ENCODE measurements at regions not wholly inside any gene's neighbourhood (a gene's known extent, or its start where the extent isn't known, plus 50 kb on each side); places are given as distances from the start of the nearest gene placed in this dataset.
"Not testable (repeated sequence)": the region's sequence is repeated elsewhere in the genome, so short reads cannot be mapped to it uniquely, and the experiment has no call there.

DNA sequence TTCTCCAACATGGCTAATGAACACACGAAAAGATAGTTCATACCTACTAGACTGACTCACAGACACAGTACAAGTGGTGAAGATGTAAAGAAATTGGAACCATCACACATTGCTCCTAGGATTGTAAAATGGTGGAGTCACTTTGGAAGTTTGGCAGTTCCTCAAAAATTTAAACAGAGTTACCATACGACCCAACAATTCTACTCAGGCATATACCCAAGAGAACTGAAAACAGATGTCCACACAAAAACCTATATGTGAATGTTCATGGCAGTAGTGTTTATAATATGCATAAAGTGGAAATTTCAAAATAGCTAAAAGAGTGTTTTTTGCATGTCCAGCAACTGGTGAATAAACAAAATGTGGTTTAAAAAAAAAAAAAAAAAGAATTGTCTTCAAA is 332.6 kb downstream of the PLPP3 start:
- not testable (repeated sequence) for H2BK120ac ChIP-seq (ENCODE audit: low read depth, low read length); H3K9me3 ChIP-seq (ENCODE audit: control insufficient read depth, low read length); H3K79me1 ChIP-seq (replicated peaks; ENCODE audit: low read length, poor library complexity, severe bottlenecking); H3K4me3 ChIP-seq (ENCODE audit: insufficient read depth in 1 of 2, low read depth in 1 of 2, low read length in 2 of 2); H3K23ac ChIP-seq (ENCODE audit: low read length in 2 of 2); H2BK15ac ChIP-seq (ENCODE audit: low read depth, poor library complexity, severe bottlenecking); H3K4ac ChIP-seq (ENCODE audit: low read depth in 1 of 2, low read length in 2 of 2); H3K27ac ChIP-seq (ENCODE audit: low read length, poor library complexity, severe bottlenecking); H4K91ac ChIP-seq (ENCODE audit: low read length); H3K14ac ChIP-seq (ENCODE audit: low read length in 2 of 2); H3K18ac ChIP-seq (ENCODE audit: low read depth in 1 of 2, low read length in 2 of 2); H4K8ac ChIP-seq (ENCODE audit: low read length); H3K4me2 ChIP-seq (ENCODE audit: low read length, poor library complexity, severe bottlenecking); H3K4me1 ChIP-seq (ENCODE audit: control insufficient read depth, insufficient read depth, low read depth, low read length); H3K9ac ChIP-seq (ENCODE audit: low read length); H2AK5ac ChIP-seq (ENCODE audit: low read length, severe bottlenecking); H2BK5ac ChIP-seq (ENCODE audit: low read depth, low read length, poor library complexity, severe bottlenecking); H3K27me3 ChIP-seq (ENCODE audit: control insufficient read depth in 1 of 2, insufficient read depth in 1 of 2, low read length in 2 of 2); H2AFZ ChIP-seq (ENCODE audit: low read depth, low read length); H3K36me3 ChIP-seq (ENCODE audit: control insufficient read depth in 1 of 2, insufficient read depth in 2 of 2, low read depth in 1 of 2, low read length in 2 of 2); H2BK12ac ChIP-seq (ENCODE audit: low read length in 2 of 2); DNase-seq
- no CpG with 5 or more reads among the region's 2 CpGs for WGBS

DNA sequence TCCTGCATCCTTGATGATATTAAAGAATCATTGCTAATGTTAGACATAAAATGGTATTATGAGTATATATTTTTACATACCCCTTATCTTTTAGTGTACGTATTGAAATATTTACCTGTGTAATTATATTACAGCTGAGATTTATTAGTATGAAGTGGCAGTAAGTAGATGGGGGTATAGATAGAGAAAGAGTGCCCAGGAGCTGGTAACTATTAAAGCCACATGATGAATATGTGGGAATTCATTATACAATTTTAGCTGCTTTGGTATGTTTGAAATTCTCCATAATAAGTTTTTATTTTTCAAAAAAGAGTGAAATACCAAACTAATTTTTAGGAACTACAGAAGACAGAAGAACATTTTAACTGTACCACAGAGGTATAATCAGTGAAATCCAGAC is 339.0 kb downstream of the PLPP3 start:
- Histone ChIP-seq H4K91ac (ENCODE audit: low read length) (no peak overlapping the region), H3K9ac (ENCODE audit: low read length) (no peak overlapping the region), H3K14ac (ENCODE audit: low read length in 2 of 2) (no peak overlapping the region), H2BK15ac (ENCODE audit: low read depth, poor library complexity, severe bottlenecking) (no peak overlapping the region), H2AFZ (ENCODE audit: low read depth, low read length) (no peak overlapping the region), H4K8ac (ENCODE audit: low read length) (no peak overlapping the region), H2AK5ac (ENCODE audit: low read length, severe bottlenecking) (no peak overlapping the region), H3K4ac (ENCODE audit: low read depth in 1 of 2, low read length in 2 of 2) (no peak overlapping the region), H3K27me3 (ENCODE audit: control insufficient read depth in 1 of 2, insufficient read depth in 1 of 2, low read length in 2 of 2) (no peaks in the 10 kb centered on the region), H3K4me1 (ENCODE audit: control insufficient read depth, insufficient read depth, low read depth, low read length) (no peaks in the 10 kb centered on the region), H3K18ac (ENCODE audit: low read depth in 1 of 2, low read length in 2 of 2) (no peak overlapping the region), H3K9me3 (ENCODE audit: control insufficient read depth, low read length) (no peaks in the 10 kb centered on the region), H3K4me3 (ENCODE audit: insufficient read depth in 1 of 2, low read depth in 1 of 2, low read length in 2 of 2) (no peak overlapping the region), H3K79me1 (replicated peaks; ENCODE audit: low read length, poor library complexity, severe bottlenecking) (no peaks in the 10 kb centered on the region), H3K23ac (ENCODE audit: low read length in 2 of 2) (no peak overlapping the region), H3K4me2 (ENCODE audit: low read length, poor library complexity, severe bottlenecking) (no peak overlapping the region), H2BK12ac (ENCODE audit: low read length in 2 of 2) (no peak overlapping the region), H3K36me3 (ENCODE audit: control insufficient read depth in 1 of 2, insufficient read depth in 2 of 2, low read depth in 1 of 2, low read length in 2 of 2) (no peaks in the 10 kb centered on the region), H2BK120ac (ENCODE audit: low read depth, low read length) (no peak overlapping the region), H2BK5ac (ENCODE audit: low read depth, low read length, poor library complexity, severe bottlenecking) (no peak overlapping the region), H3K27ac (ENCODE audit: low read length, poor library complexity, severe bottlenecking) (no peak overlapping the region)
- 88% methylated on average over 1 of the region's 1 CpG for WGBS
- DNase-seq: no peak

DNA sequence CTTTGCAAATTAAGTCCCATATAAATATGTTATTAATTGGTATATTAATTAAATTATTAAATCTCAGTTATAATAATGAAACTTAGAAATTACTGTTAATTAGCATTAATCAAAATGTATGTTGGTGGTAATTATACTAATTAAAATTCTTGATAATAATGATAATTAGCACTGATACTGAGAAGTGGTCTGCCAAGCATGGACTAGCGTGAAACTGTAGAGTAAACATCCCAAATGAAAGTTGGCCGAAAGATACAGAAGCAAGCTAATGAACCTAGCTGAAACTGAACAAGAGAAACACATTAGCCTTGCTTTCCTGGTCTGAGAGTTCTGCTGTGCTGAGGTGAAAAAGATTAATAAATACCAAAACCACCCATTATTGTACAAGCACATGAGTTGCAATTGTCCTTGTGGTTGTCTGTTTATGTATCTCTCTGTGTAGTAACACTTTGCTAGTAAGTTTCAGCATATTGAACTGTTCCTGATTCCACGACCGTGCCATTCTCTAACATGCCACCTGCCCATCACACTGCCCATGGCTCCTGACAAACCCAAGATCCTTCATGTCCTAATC is 341.8 kb downstream of the PLPP3 start:
- Histone ChIP-seq H3K27me3 (ENCODE audit: control insufficient read depth in 1 of 2, insufficient read depth in 1 of 2, low read length in 2 of 2) (no peaks in the 10 kb centered on the region), H3K4me3 (ENCODE audit: insufficient read depth in 1 of 2, low read depth in 1 of 2, low read length in 2 of 2) (no peak overlapping the region), H2AK5ac (ENCODE audit: low read length, severe bottlenecking) (no peak overlapping the region), H3K4me2 (ENCODE audit: low read length, poor library complexity, severe bottlenecking) (no peak overlapping the region), H2AFZ (ENCODE audit: low read depth, low read length) (no peak overlapping the region), H2BK12ac (ENCODE audit: low read length in 2 of 2) (no peak overlapping the region), H2BK15ac (ENCODE audit: low read depth, poor library complexity, severe bottlenecking) (no peak overlapping the region), H3K36me3 (ENCODE audit: control insufficient read depth in 1 of 2, insufficient read depth in 2 of 2, low read depth in 1 of 2, low read length in 2 of 2) (no peaks in the 10 kb centered on the region), H4K91ac (ENCODE audit: low read length) (no peak overlapping the region), H3K27ac (ENCODE audit: low read length, poor library complexity, severe bottlenecking) (no peak overlapping the region), H3K23ac (ENCODE audit: low read length in 2 of 2) (no peak overlapping the region), H3K4ac (ENCODE audit: low read depth in 1 of 2, low read length in 2 of 2) (no peak overlapping the region), H3K79me1 (replicated peaks; ENCODE audit: low read length, poor library complexity, severe bottlenecking) (no peaks in the 10 kb centered on the region), H2BK120ac (ENCODE audit: low read depth, low read length) (no peak overlapping the region), H3K9me3 (ENCODE audit: control insufficient read depth, low read length) (no peaks in the 10 kb centered on the region), H3K4me1 (ENCODE audit: control insufficient read depth, insufficient read depth, low read depth, low read length) (no peaks in the 10 kb centered on the region), H3K18ac (ENCODE audit: low read depth in 1 of 2, low read length in 2 of 2) (no peak overlapping the region), H2BK5ac (ENCODE audit: low read depth, low read length, poor library complexity, severe bottlenecking) (no peak overlapping the region), H3K9ac (ENCODE audit: low read length) (no peak overlapping the region), H4K8ac (ENCODE audit: low read length) (no peak overlapping the region), H3K14ac (ENCODE audit: low read length in 2 of 2) (no peak overlapping the region)
- 97% methylated on average over 4 of the region's 4 CpGs for WGBS
- DNase-seq: no peak

DNA sequence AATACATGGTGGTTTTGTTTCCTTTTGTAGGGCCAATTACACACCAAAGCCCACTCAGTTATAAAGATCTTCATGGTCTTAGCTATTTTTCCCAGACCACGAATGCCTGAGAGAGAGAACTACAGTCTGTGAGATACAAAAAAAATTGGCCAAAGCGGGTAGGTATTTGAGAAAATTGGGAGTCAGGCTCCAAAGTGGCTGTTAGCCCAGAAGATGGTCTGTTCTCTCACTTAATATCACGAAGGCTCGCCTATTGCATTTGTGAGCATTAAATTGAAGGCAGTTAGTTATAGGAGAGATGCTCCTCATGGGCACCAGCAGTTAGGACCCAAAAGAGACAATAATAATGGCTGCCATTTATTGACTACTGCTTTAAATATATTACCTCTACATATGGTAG is 342.7 kb downstream of the PLPP3 start:
- Histone ChIP-seq H3K4me1 (ENCODE audit: control insufficient read depth, insufficient read depth, low read depth, low read length) (no peaks in the 10 kb centered on the region), H3K27ac (ENCODE audit: low read length, poor library complexity, severe bottlenecking) (no peak overlapping the region), H2BK15ac (ENCODE audit: low read depth, poor library complexity, severe bottlenecking) (no peak overlapping the region), H2BK12ac (ENCODE audit: low read length in 2 of 2) (no peak overlapping the region), H2BK120ac (ENCODE audit: low read depth, low read length) (no peak overlapping the region), H3K4ac (ENCODE audit: low read depth in 1 of 2, low read length in 2 of 2) (no peak overlapping the region), H3K79me1 (replicated peaks; ENCODE audit: low read length, poor library complexity, severe bottlenecking) (no peaks in the 10 kb centered on the region), H3K4me3 (ENCODE audit: insufficient read depth in 1 of 2, low read depth in 1 of 2, low read length in 2 of 2) (no peak overlapping the region), H3K14ac (ENCODE audit: low read length in 2 of 2) (no peak overlapping the region), H3K27me3 (ENCODE audit: control insufficient read depth in 1 of 2, insufficient read depth in 1 of 2, low read length in 2 of 2) (no peaks in the 10 kb centered on the region), H3K4me2 (ENCODE audit: low read length, poor library complexity, severe bottlenecking) (no peak overlapping the region), H4K91ac (ENCODE audit: low read length) (no peak overlapping the region), H3K9ac (ENCODE audit: low read length) (no peak overlapping the region), H2AK5ac (ENCODE audit: low read length, severe bottlenecking) (no peak overlapping the region), H4K8ac (ENCODE audit: low read length) (no peak overlapping the region), H2AFZ (ENCODE audit: low read depth, low read length) (no peak overlapping the region), H3K23ac (ENCODE audit: low read length in 2 of 2) (no peak overlapping the region), H3K9me3 (ENCODE audit: control insufficient read depth, low read length) (no peaks in the 10 kb centered on the region), H2BK5ac (ENCODE audit: low read depth, low read length, poor library complexity, severe bottlenecking) (no peak overlapping the region), H3K18ac (ENCODE audit: low read depth in 1 of 2, low read length in 2 of 2) (no peak overlapping the region), H3K36me3 (ENCODE audit: control insufficient read depth in 1 of 2, insufficient read depth in 2 of 2, low read depth in 1 of 2, low read length in 2 of 2) (no peaks in the 10 kb centered on the region)
- 100% methylated on average over 4 of the region's 4 CpGs for WGBS
- DNase-seq: no peak
